ENCODE measurements at regions not wholly inside any gene's neighbourhood (a gene's known extent, or its start where the extent isn't known, plus 50 kb on each side); places are given as distances from the start of the nearest gene placed in this dataset.

- Histone ChIP-seq H3K9me3 (ENCODE audit: low read depth, low read length, poor library complexity, severe bottlenecking) (no peaks in the 10 kb centered on the region), H3K4me3 (ENCODE audit: low read depth, low read length, poor library complexity, severe bottlenecking) (no peak overlapping the region), H3K27me3 (replicated peaks; ENCODE audit: insufficient read depth, low read depth, low read length, poor library complexity) (no peaks in the 10 kb centered on the region), H3K36me3 (ENCODE audit: insufficient read depth, low read length, poor library complexity, severe bottlenecking) (no peaks in the 10 kb centered on the region), H3K27ac (ENCODE audit: low read depth, low read length, poor library complexity, severe bottlenecking) (no peak overlapping the region), H3K4me1 (ENCODE audit: insufficient read depth, low read length, poor library complexity, severe bottlenecking) (no peaks in the 10 kb centered on the region)
- POLR2A ChIA-PET (ENCODE audit: low non-redundant PET): no interaction called here
- TF ChIP-seq EZH2 (IDR thresholded peaks at IDR 0.05; ENCODE audit: borderline replicate concordance, low read depth, low read length, poor library complexity, severe bottlenecking) (no peak), CTCF (conservative IDR thresholded peaks at IDR 0.05; ENCODE audit: low read depth, low read length) (no peak)
- intact Hi-C loops (cut with micrococcal nuclease; ENCODE audit: unreplicated experiment): no loop called here
- no TSS peak for BruUV-seq (replicated peaks)
- CTCF ChIA-PET: no interaction called here
- DNase-seq (ENCODE audit: low spot score): no peak
These were observed 1577.0 kb upstream of the SLC39A10 start for GRCh38 chr2:194079989-194080388.

- CTCF ChIA-PET: no interaction called here
- Histone ChIP-seq H3K27ac (ENCODE audit: low read depth, low read length, poor library complexity, severe bottlenecking) (no peak overlapping the region), H3K4me1 (ENCODE audit: insufficient read depth, low read length, poor library complexity, severe bottlenecking) (no peaks in the 10 kb centered on the region), H3K4me3 (ENCODE audit: low read depth, low read length, poor library complexity, severe bottlenecking) (no peak overlapping the region), H3K36me3 (ENCODE audit: insufficient read depth, low read length, poor library complexity, severe bottlenecking) (no peaks in the 10 kb centered on the region), H3K27me3 (replicated peaks; ENCODE audit: insufficient read depth, low read depth, low read length, poor library complexity) (no peaks in the 10 kb centered on the region), H3K9me3 (ENCODE audit: low read depth, low read length, poor library complexity, severe bottlenecking) (no peaks in the 10 kb centered on the region)
- intact Hi-C loops (cut with micrococcal nuclease; ENCODE audit: unreplicated experiment): no loop called here
- TF ChIP-seq EZH2 (IDR thresholded peaks at IDR 0.05; ENCODE audit: borderline replicate concordance, low read depth, low read length, poor library complexity, severe bottlenecking) (no peak), CTCF (conservative IDR thresholded peaks at IDR 0.05; ENCODE audit: low read depth, low read length) (no peak)
- BruUV-seq (replicated peaks): no TSS peak
- DNase-seq (ENCODE audit: low spot score): no peak
- POLR2A ChIA-PET (ENCODE audit: low non-redundant PET): no interaction called here
These were observed 1579.7 kb upstream of the SLC39A10 start for GRCh38 chr2:194077366-194077765.

- no peaks in the 10 kb centered on the region for H3K36me3 ChIP-seq (ENCODE audit: insufficient read depth, low read length, poor library complexity, severe bottlenecking)
- DNase-seq (ENCODE audit: low spot score): no peak
- no peaks in the 10 kb centered on the region for H3K27me3 ChIP-seq (replicated peaks; ENCODE audit: insufficient read depth, low read depth, low read length, poor library complexity)
- no peak overlapping the region for H3K27ac ChIP-seq (ENCODE audit: low read depth, low read length, poor library complexity, severe bottlenecking)
- intact Hi-C loops (cut with micrococcal nuclease; ENCODE audit: unreplicated experiment): no loop called here
- CTCF ChIA-PET: no interaction called here
- POLR2A ChIA-PET (ENCODE audit: low non-redundant PET): no interaction called here
- H3K9me3 ChIP-seq (ENCODE audit: low read depth, low read length, poor library complexity, severe bottlenecking): no peaks in the 10 kb centered on the region
- H3K4me3 ChIP-seq (ENCODE audit: low read depth, low read length, poor library complexity, severe bottlenecking): no peak overlapping the region
- H3K4me1 ChIP-seq (ENCODE audit: insufficient read depth, low read length, poor library complexity, severe bottlenecking): no peaks in the 10 kb centered on the region
- TF ChIP-seq CTCF (conservative IDR thresholded peaks at IDR 0.05; ENCODE audit: low read depth, low read length): no peak
- no peak for TF ChIP-seq EZH2 (IDR thresholded peaks at IDR 0.05; ENCODE audit: borderline replicate concordance, low read depth, low read length, poor library complexity, severe bottlenecking)
- no TSS peak for BruUV-seq (replicated peaks)
These were observed 1594.6 kb upstream of the SLC39A10 start for GRCh38 chr2:194062401-194062800.
